K562 (cell line): ENCODE measurements at regions not wholly inside any gene's neighbourhood (a gene's known extent, or its start where the extent isn't known, plus 50 kb on each side); places are given as distances from the start of the nearest gene placed in this dataset.

ENCODE experiments used
- ATAC-seq: fragments of 200-7000 bp; cut with Tn5 transposase; 3 replicates; pipeline ENCODE4 v1.9.1; 2020; ENCODE audit warnings: moderate library complexity
- BruUV-seq: library from RNA; stranded (reverse); fragments of 400-500 nt; replicated peaks from 2 replicates; lab custom pipeline; 2021; lab: Mats Ljungman, UMichigan
- CTCF ChIA-PET: fragments of 300-600 bp; formaldehyde crosslinking; extraction: SDS; loops from one replicate; lab custom pipeline; 2021; ENCODE audit warnings: low intra/inter-chr PET ratio; lab: Yijun Ruan, JAX
- POLR2A ChIA-PET: fragments of 300-600, 350-650 bp; sonication (Branson Sonifier 250); formaldehyde crosslinking; extraction: SDS; loops from one replicate; lab custom pipeline; 2021; ENCODE audit warnings: antibody characterized with exemption, inconsistent platforms; lab: Yijun Ruan, JAX
- DNase-seq, 4 experiments: peaks; one replicate each; pipeline versions ENCODE4 v3.0.0 to v3.0.0-alpha.2; 2011 to 2018; ENCODE audit warnings: low spot score in 3 of 4, mixed read lengths in 3 of 4; ENCODE audit errors: extremely low read depth in 1 of 4
- FAIRE-seq: peaks from 2 replicates; lab custom pipeline; 2011; peaks lifted over from hg19 to GRCh38; lab: Jason Lieb, UNC
- H2AFZ ChIP-seq: 2 replicates; pipeline ENCODE4 v1.6.0; 2011; ENCODE audit warnings: low read depth, low read length, control low read depth, inconsistent platforms
- H3K27ac ChIP-seq: fragments of 200-600 bp; 3 replicates; pipeline ENCODE4 v1.8.0; 2011; ENCODE audit warnings: low read depth, mild to moderate bottlenecking, control low read depth, inconsistent platforms, low read length, moderate library complexity, mixed read lengths; ENCODE audit errors: extremely low read depth
- H3K27me3 ChIP-seq, 2 experiments: fragments of 300-600 bp in 1 of 2; 2 replicates in 1 of 2; 3 replicates in 1 of 2; pipeline versions ENCODE4 v1.6.0 to v1.8.0; 2011; ENCODE audit warnings: inconsistent platforms in 2 of 2, low read length in 2 of 2, mild to moderate bottlenecking in 1 of 2, mixed read lengths in 1 of 2, moderate library complexity in 1 of 2; ENCODE audit not compliant: control insufficient read depth in 2 of 2, insufficient read depth in 2 of 2
- H3K36me3 ChIP-seq: fragments of 300-600 bp; 3 replicates; pipeline ENCODE4 v1.8.0; 2011; ENCODE audit warnings: mild to moderate bottlenecking, low read length, inconsistent platforms; ENCODE audit not compliant: control insufficient read depth, insufficient read depth
- H3K4me1 ChIP-seq, 2 experiments: fragments of 200-600 bp in 1 of 2; replicated peaks in 1 of 2; 2 replicates in 1 of 2; 3 replicates in 1 of 2; pipeline versions ENCODE4 v1.5.1 to v1.8.0; 2011; ENCODE audit warnings: inconsistent platforms in 2 of 2, low read length in 2 of 2, mild to moderate bottlenecking in 1 of 2, mixed read lengths in 1 of 2, moderate library complexity in 1 of 2; ENCODE audit not compliant: control insufficient read depth in 2 of 2, insufficient read depth in 2 of 2
- H3K4me2 ChIP-seq: 2 replicates; pipeline ENCODE4 v1.6.1; 2011; ENCODE audit warnings: low read length, control low read depth, inconsistent platforms, mixed read lengths; ENCODE audit not compliant: insufficient read depth
- H3K4me3 ChIP-seq: fragments of 200-600 bp; sonication (generic), shearing (Covaris generic); 2 replicates; pipeline ENCODE4 v1.5.1; 2016; ENCODE audit warnings: control low read depth, inconsistent platforms
- H3K79me2 ChIP-seq: fragments of 200-600 bp; 3 replicates; pipeline ENCODE4 v1.8.0; 2011; ENCODE audit warnings: low read length, inconsistent platforms; ENCODE audit not compliant: control insufficient read depth, insufficient read depth
- H3K9ac ChIP-seq, 2 experiments: 2 replicates each; pipeline versions ENCODE4 v1.6.0 to v1.6.1; 2011; ENCODE audit warnings: low read depth in 2 of 2, low read length in 2 of 2, control low read depth in 1 of 2, inconsistent platforms in 1 of 2, mild to moderate bottlenecking in 1 of 2, mixed read lengths in 1 of 2; ENCODE audit not compliant: insufficient read depth in 1 of 2
- H3K9me1 ChIP-seq: one replicate; pipeline ENCODE4 v1.6.0; 2011; ENCODE audit warnings: inconsistent platforms, mild to moderate bottlenecking, low read length, moderate library complexity; ENCODE audit not compliant: control insufficient read depth, insufficient read depth
- H3K9me3 ChIP-seq: replicated peaks from 2 replicates; pipeline ENCODE4 v1.5.1; 2011; ENCODE audit warnings: low read depth, low read length, inconsistent platforms; ENCODE audit not compliant: control insufficient read depth, insufficient read depth
- H4K20me1 ChIP-seq: replicated peaks from 2 replicates; pipeline ENCODE4 v1.6.1; 2011; ENCODE audit warnings: low read length, inconsistent platforms, mixed read lengths; ENCODE audit not compliant: control insufficient read depth, insufficient read depth
- KLF6 ChIP-seq: fragments of 250-450 bp; sonication (Bioruptor Pico); IDR thresholded peaks from 2 replicates; pipeline ENCODE4 v1.4.0; 2020; ENCODE audit warnings: mild to moderate bottlenecking, moderate library complexity, borderline replicate concordance
- NRF1 ChIP-seq, 2 experiments: fragments of 450-650 bp; IDR thresholded peaks in 1 of 2; conservative IDR thresholded peaks in 1 of 2; 2 replicates each; pipeline ENCODE4 v1.6.1; 2014; ENCODE audit warnings: mild to moderate bottlenecking in 2 of 2
- RBM15 ChIP-seq: fragments of 200-400 bp; formaldehyde crosslinking; IDR thresholded peaks from 2 replicates; pipeline ENCODE4 v1.6.1; 2018; ENCODE audit warnings: mild to moderate bottlenecking, low read length, moderate library complexity; ENCODE audit not compliant: insufficient read depth
- SMARCE1 ChIP-seq: fragments of 450-650 bp; IDR thresholded peaks from 2 replicates; pipeline ENCODE4 v1.7.1; 2016; ENCODE audit warnings: mild to moderate bottlenecking
- SRSF9 ChIP-seq: fragments of 200-400 bp; formaldehyde crosslinking; IDR thresholded peaks from 2 replicates; pipeline ENCODE4 v1.6.1; 2017; ENCODE audit warnings: low read depth, low read length, borderline replicate concordance
- TAF9B ChIP-seq: fragments of 450-650 bp; IDR thresholded peaks from 2 replicates; pipeline ENCODE4 v1.6.1; 2018; ENCODE audit warnings: mild to moderate bottlenecking; ENCODE audit not compliant: partially characterized antibody
- TCF7L2 ChIP-seq: fragments of 150-350 bp; IDR thresholded peaks from 2 replicates; pipeline ENCODE4 v1.6.1; 2016; ENCODE audit warnings: low read depth, mild to moderate bottlenecking, low read length, moderate library complexity
- ZNF57 ChIP-seq: fragments of 450-650 bp; formaldehyde crosslinking; IDR thresholded peaks from 2 replicates; pipeline ENCODE4 v1.4.0; 2020; ENCODE audit warnings: mild to moderate bottlenecking, moderate library complexity
- ZNF764 ChIP-seq: fragments of 250-450 bp; sonication (Bioruptor Pico); IDR thresholded peaks from 2 replicates; pipeline ENCODE4 v1.4.0; 2020; ENCODE audit warnings: low read depth, mild to moderate bottlenecking, moderate library complexity
- ZZZ3 ChIP-seq: fragments of 450-650 bp; IDR thresholded peaks from 2 replicates; pipeline ENCODE4 v1.6.1; 2016; ENCODE audit warnings: antibody characterized with exemption, mild to moderate bottlenecking, moderate library complexity
- WGBS: fragments of 100-300 bp; shearing (Covaris generic); methylation state at CpG from one replicate; pipeline ENCODE4 v1.1.6; 2016; ENCODE audit warnings: low coverage, mixed read lengths; ENCODE audit not compliant: insufficient coverage; ENCODE audit errors: missing lambda C conversion rate; 5-methylcytosine and 5-hydroxymethylcytosine counted together
- in situ Hi-C: fragments of 300-500 bp; cut with MboI; formaldehyde crosslinking; loops from 4 replicates; pipeline ENCODE4 v1.15.0; 2018; ENCODE audit warnings: inconsistent platforms, mixed read lengths
- intact Hi-C: fragments of 100-400 bp; cut with micrococcal nuclease; formaldehyde crosslinking; loops from 2 replicates; pipeline ENCODE4 v1.14.2; 2022
- TF ChIP-seq, protein P1 (sequence below): fragments of 450-650 bp; formaldehyde crosslinking; IDR thresholded peaks from 2 replicates; pipeline ENCODE4 v1.4.0; 2020; ENCODE audit warnings: mild to moderate bottlenecking
- TF ChIP-seq, protein P2 (sequence below): sonication (generic); formaldehyde crosslinking; IDR thresholded peaks from 2 replicates; pipeline ENCODE4 v1.8.0; 2022; ENCODE audit warnings: mild to moderate bottlenecking, low read depth, missing genetic modification reagents
- TF ChIP-seq, protein P3 (sequence below), 2 experiments: fragments of 450-650 bp in 1 of 2; sonication (generic) in 1 of 2; formaldehyde crosslinking in 1 of 2; IDR thresholded peaks in 1 of 2; conservative IDR thresholded peaks in 1 of 2; 2 replicates each; pipeline versions ENCODE4 v1.6.1 to v1.8.1; 2016 to 2023; ENCODE audit warnings: mild to moderate bottlenecking in 2 of 2, moderate library complexity in 2 of 2, inconsistent platforms in 1 of 2, missing genetic modification reagents in 1 of 2
- TF ChIP-seq, protein P4 (sequence below): IDR thresholded peaks from 2 replicates; pipeline ENCODE4 v1.6.1; 2014; ENCODE audit warnings: antibody characterized with exemption

DNA sequence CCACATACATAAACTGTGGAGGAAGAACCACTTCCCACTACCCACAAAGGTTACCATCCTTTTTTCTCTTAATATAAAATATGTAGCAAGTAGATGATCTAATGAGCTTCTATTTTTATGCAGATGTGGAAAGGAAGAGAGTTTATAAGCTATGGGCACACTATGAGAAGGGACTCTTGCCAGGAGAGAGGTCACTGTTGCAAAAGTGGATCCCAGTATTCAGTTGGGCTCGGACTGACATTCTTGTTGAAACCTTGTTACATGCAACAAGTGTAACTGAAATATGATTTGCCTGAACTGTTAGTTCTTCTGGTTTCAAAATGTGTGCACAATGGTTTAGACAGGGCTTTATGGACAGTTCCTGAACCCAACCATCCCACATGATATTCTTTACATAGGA lies 397.4 kb upstream of the PKN2 start (continued):
- TF ChIP-seq, protein P1, sequence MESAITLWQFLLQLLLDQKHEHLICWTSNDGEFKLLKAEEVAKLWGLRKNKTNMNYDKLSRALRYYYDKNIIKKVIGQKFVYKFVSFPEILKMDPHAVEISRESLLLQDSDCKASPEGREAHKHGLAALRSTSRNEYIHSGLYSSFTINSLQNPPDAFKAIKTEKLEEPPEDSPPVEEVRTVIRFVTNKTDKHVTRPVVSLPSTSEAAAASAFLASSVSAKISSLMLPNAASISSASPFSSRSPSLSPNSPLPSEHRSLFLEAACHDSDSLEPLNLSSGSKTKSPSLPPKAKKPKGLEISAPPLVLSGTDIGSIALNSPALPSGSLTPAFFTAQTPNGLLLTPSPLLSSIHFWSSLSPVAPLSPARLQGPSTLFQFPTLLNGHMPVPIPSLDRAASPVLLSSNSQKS (CRISPR knock-in tag), result no peak

DNA sequence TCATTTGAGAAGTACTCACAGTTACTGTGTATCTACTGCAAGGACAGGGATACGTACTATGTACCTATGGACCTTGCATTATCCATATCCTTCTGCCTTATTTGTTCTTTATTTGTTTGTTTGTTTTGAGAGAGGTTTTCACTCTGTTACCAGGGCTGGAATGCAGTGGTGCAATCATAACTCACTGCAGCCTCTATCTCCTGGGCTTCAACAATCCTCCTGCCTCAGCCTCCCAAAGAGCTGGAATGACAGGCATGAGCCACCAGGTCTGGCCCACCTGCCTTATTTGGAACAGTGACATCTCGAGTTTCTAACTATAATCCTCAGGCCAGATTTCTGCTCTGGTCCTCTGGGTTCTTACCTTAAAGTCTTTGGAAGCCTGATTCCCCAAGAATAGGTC lies 395.5 kb upstream of the PKN2 start:
- no TSS peak for BruUV-seq
- Histone ChIP-seq H3K36me3 (no peaks in the 10 kb centered on the region), H3K4me1 (no peaks in the 10 kb centered on the region), H3K9ac (no peak overlapping the region), H3K4me3 (no peak overlapping the region), H2AFZ (no peak overlapping the region), H3K79me2 (no peaks in the 10 kb centered on the region), H3K9me3 (0 out of 2 replicates have a peak, but pooled peaks cover 2% of the 10 kb centered on the region), H4K20me1 (no peaks in the 10 kb centered on the region), H3K9me1 (no peaks in the 10 kb centered on the region), H3K4me2 (no peak overlapping the region), H3K27ac (no peak overlapping the region), H3K27me3 (no peaks in the 10 kb centered on the region)
- in situ Hi-C loops, result no loop called here
- ChIA-PET POLR2A (no interaction called here), CTCF (no interaction called here)
- intact Hi-C loops, result no loop called here
- no peak for ATAC-seq
- WGBS, result 0% methylated on average over 2 of the region's 2 CpGs
- no peak for FAIRE-seq
- DNase-seq, result no peak
- no peak for TF ChIP-seq ZZZ3
- no peak for TF ChIP-seq TAF9B
- no peak for TF ChIP-seq KLF6
- no peak for TF ChIP-seq NRF1 (conservative IDR thresholded peaks at IDR 0.05 in 1 of 2, IDR thresholded peaks at IDR 0.05 in 1 of 2)
- no peak for TF ChIP-seq ZNF764 (CRISPR knock-in tag)
- TF ChIP-seq RBM15, result no peak
- no peak for TF ChIP-seq ZNF57 (CRISPR knock-in tag)
- TF ChIP-seq, protein P2, sequence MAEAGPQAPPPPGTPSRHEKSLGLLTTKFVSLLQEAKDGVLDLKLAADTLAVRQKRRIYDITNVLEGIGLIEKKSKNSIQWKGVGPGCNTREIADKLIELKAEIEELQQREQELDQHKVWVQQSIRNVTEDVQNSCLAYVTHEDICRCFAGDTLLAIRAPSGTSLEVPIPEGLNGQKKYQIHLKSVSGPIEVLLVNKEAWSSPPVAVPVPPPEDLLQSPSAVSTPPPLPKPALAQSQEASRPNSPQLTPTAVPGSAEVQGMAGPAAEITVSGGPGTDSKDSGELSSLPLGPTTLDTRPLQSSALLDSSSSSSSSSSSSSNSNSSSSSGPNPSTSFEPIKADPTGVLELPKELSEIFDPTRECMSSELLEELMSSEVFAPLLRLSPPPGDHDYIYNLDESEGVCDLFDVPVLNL (CRISPR knock-in tag), result no peak
- TF ChIP-seq, protein P3, sequence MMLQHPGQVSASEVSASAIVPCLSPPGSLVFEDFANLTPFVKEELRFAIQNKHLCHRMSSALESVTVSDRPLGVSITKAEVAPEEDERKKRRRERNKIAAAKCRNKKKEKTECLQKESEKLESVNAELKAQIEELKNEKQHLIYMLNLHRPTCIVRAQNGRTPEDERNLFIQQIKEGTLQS (IDR thresholded peaks at IDR 0.05), result no peak
- TF ChIP-seq, protein P3 (CRISPR knock-in tag; conservative IDR thresholded peaks at IDR 0.05), result no peak
- TF ChIP-seq, protein P4, sequence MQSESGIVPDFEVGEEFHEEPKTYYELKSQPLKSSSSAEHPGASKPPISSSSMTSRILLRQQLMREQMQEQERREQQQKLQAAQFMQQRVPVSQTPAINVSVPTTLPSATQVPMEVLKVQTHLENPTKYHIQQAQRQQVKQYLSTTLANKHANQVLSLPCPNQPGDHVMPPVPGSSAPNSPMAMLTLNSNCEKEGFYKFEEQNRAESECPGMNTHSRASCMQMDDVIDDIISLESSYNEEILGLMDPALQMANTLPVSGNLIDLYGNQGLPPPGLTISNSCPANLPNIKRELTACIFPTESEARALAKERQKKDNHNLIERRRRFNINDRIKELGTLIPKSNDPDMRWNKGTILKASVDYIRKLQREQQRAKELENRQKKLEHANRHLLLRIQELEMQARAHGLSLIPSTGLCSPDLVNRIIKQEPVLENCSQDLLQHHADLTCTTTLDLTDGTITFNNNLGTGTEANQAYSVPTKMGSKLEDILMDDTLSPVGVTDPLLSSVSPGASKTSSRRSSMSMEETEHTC, result no peak
- no peak for TF ChIP-seq SMARCE1
- TF ChIP-seq SRSF9, result no peak
- no peak for TF ChIP-seq TCF7L2
